Neutrophil (primary cell): ENCODE measurements at regions not wholly inside any gene's neighbourhood (a gene's known extent, or its start where the extent isn't known, plus 50 kb on each side); places are given as distances from the start of the nearest gene placed in this dataset.

Source experiments
- H3K27ac ChIP-seq: fragments of 200-600 bp; sonication (generic); 2 replicates; pipeline ENCODE4 v1.5.1; 2016; ENCODE audit warnings: mild to moderate bottlenecking, moderate library complexity
- H3K27me3 ChIP-seq: fragments of 200-600 bp; sonication (generic); 2 replicates; pipeline ENCODE4 v1.6.0; 2016; ENCODE audit warnings: mild to moderate bottlenecking
- H3K36me3 ChIP-seq: fragments of 200-600 bp; sonication (generic); 2 replicates; pipeline ENCODE4 v1.5.1; 2017
- H3K4me1 ChIP-seq, 2 experiments: fragments of 200-600 bp in 1 of 2; sonication (generic) in 1 of 2; 1 replicate in 1 of 2; 2 replicates in 1 of 2; pipeline versions ENCODE4 v1.5.1 to v1.6.1; 2013 to 2016; ENCODE audit warnings: low read depth in 1 of 2, low read length in 1 of 2, mild to moderate bottlenecking in 1 of 2, moderate library complexity in 1 of 2; ENCODE audit not compliant: control insufficient read depth in 1 of 2, insufficient read depth in 1 of 2
- H3K4me3 ChIP-seq, 2 experiments: fragments of 200-600 bp in 1 of 2; sonication (generic) in 1 of 2; 1 replicate in 1 of 2; 2 replicates in 1 of 2; pipeline ENCODE4 v1.5.1; 2013 to 2016; ENCODE audit warnings: low read depth in 1 of 2, low read length in 1 of 2, mild to moderate bottlenecking in 1 of 2, moderate library complexity in 1 of 2
- H3K9me3 ChIP-seq: fragments of 200-600 bp; sonication (generic); 2 replicates; pipeline ENCODE4 v1.5.1; 2016
- CTCF ChIP-seq: fragments of 200-600 bp; sonication (generic); IDR thresholded peaks from 2 replicates; pipeline ENCODE4 v1.5.1; 2016; ENCODE audit warnings: antibody characterized with exemption

GRCh38 chr1:87457408-87457807, 128.7 kb downstream of the LMO4 start:
- Histone ChIP-seq H3K9me3 (no peaks in the 10 kb centered on the region), H3K4me3 (no peak overlapping the region), H3K27me3 (no peaks in the 10 kb centered on the region), H3K4me1 (no peaks in the 10 kb centered on the region), H3K36me3 (no peaks in the 10 kb centered on the region), H3K27ac (no peak overlapping the region)
- TF ChIP-seq CTCF = no peak

- Histone ChIP-seq H3K27me3 (no peaks in the 10 kb centered on the region), H3K4me3 (no peak overlapping the region), H3K36me3 (no peaks in the 10 kb centered on the region), H3K9me3 (no peaks in the 10 kb centered on the region), H3K4me1 (no peaks in the 10 kb centered on the region), H3K27ac (no peak overlapping the region)
- TF ChIP-seq CTCF = no peak
These were observed 134.2 kb downstream of the LMO4 start for GRCh38 chr1:87462894-87463293.

GRCh38 chr1:87464022-87464490, 135.4 kb downstream of the LMO4 start:
- Histone ChIP-seq H3K4me3 (no peak overlapping the region), H3K27me3 (no peaks in the 10 kb centered on the region), H3K36me3 (no peaks in the 10 kb centered on the region), H3K4me1 (no peaks in the 10 kb centered on the region), H3K9me3 (no peaks in the 10 kb centered on the region), H3K27ac (no peak overlapping the region)
- TF ChIP-seq CTCF = no peak

- TF ChIP-seq CTCF = no peak
- Histone ChIP-seq H3K27ac (no peak overlapping the region), H3K9me3 (no peaks in the 10 kb centered on the region), H3K36me3 (no peaks in the 10 kb centered on the region), H3K4me1 (no peaks in the 10 kb centered on the region), H3K4me3 (no peak overlapping the region), H3K27me3 (no peaks in the 10 kb centered on the region)
These were observed 137.9 kb downstream of the LMO4 start for GRCh38 chr1:87466621-87467020.

- Histone ChIP-seq H3K27ac (no peak overlapping the region), H3K4me3 (no peak overlapping the region), H3K36me3 (no peaks in the 10 kb centered on the region), H3K27me3 (no peaks in the 10 kb centered on the region), H3K4me1 (no peaks in the 10 kb centered on the region), H3K9me3 (no peaks in the 10 kb centered on the region)
- TF ChIP-seq CTCF = no peak
These were observed 144.0 kb downstream of the LMO4 start for GRCh38 chr1:87472716-87473115.

GRCh38 chr1:87473203-87473661, 144.6 kb downstream of the LMO4 start:
- H3K27me3 ChIP-seq = no peaks in the 10 kb centered on the region
- TF ChIP-seq CTCF = no peak
- H3K36me3 ChIP-seq = no peaks in the 10 kb centered on the region

More at GRCh38 chr1:87473203-87473661, 144.6 kb downstream of the LMO4 start:
- H3K4me1 ChIP-seq = no peaks in the 10 kb centered on the region
- H3K4me3 ChIP-seq = no peak overlapping the region
- H3K27ac ChIP-seq = no peak overlapping the region
- H3K9me3 ChIP-seq = no peaks in the 10 kb centered on the region
